ENCODE measurements at regions not wholly inside any gene's neighbourhood (a gene's known extent, or its start where the extent isn't known, plus 50 kb on each side); places are given as distances from the start of the nearest gene placed in this dataset.

GRCh38 chr10:78516756-78517155 is 483.1 kb downstream of the RPS24 start:
- no peak for DNase-seq
- Histone ChIP-seq H3K4me1 (ENCODE audit: control insufficient read depth in 1 of 2, insufficient read depth in 2 of 2, low read depth in 1 of 2, low read length in 1 of 2) (peaks cover 5 to 42% of the 10 kb centered on the region in 2 experiments; a peak in 3 of 4 replicates), H3K79me2 (ENCODE audit: insufficient read depth) (no peaks in the 10 kb centered on the region), H3K9me3 (no peaks in the 10 kb centered on the region), H2AFZ (ENCODE audit: low read depth) (no peak overlapping the region), H3K4me3 (ENCODE audit: low read depth in 2 of 2, low read length in 1 of 2) (no peak overlapping the region), H3K4me2 (no peak overlapping the region), H3F3A (replicated peaks; ENCODE audit: insufficient read depth) (no peaks in the 10 kb centered on the region), H3K9me2 (no peaks in the 10 kb centered on the region), H3K27me3 (ENCODE audit: insufficient read depth) (no peaks in the 10 kb centered on the region), H3K36me3 (replicated peaks in 1 of 2; ENCODE audit: control insufficient read depth in 1 of 2, insufficient read depth in 2 of 2, low read length in 1 of 2) (no peaks in the 10 kb centered on the region), H3K9ac (no peak overlapping the region), H4K20me1 (ENCODE audit: insufficient read depth) (no peaks in the 10 kb centered on the region), H3K27ac (ENCODE audit: low read depth in 2 of 2, low read length in 1 of 2) (peak overlapping the region in 1 of 2 experiments; percentile 85; a peak in 1 of 4 replicates)
- ChIA-PET POLR2A (no interaction called here), CTCF (interaction anchor here (1.5 kb wide), 1 partner anchor 135 kb away, joined by 3 read pairs; no protein-coding TSS in a partner anchor)
- 83% methylated on average over 6 of the region's 8 CpGs for WGBS (ENCODE audit: low lambda C conversion rate)
- no peak for TF ChIP-seq USF2 (IDR thresholded peaks at IDR 0.05; ENCODE audit: borderline replicate concordance, low read depth, low read length)
- TF ChIP-seq EZH2phosphoT487 (IDR thresholded peaks at IDR 0.05; ENCODE audit: borderline replicate concordance, low read depth): no peak
- TF ChIP-seq NRF1 (IDR thresholded peaks at IDR 0.05; ENCODE audit: low read depth, low read length): no peak
- TF ChIP-seq MXI1 (IDR thresholded peaks at IDR 0.05; ENCODE audit: low read depth, low read length): no peak
- TF ChIP-seq GABPA (IDR thresholded peaks at IDR 0.05; ENCODE audit: low read depth): no peak
- no peak for TF ChIP-seq MEF2A (IDR thresholded peaks at IDR 0.05; ENCODE audit: borderline replicate concordance, low read depth)
- no peak for TF ChIP-seq JUND (IDR thresholded peaks at IDR 0.05)
- no peak for TF ChIP-seq CHD2 (IDR thresholded peaks at IDR 0.05; ENCODE audit: low read length, partially characterized antibody)
- TF ChIP-seq SMC3 (IDR thresholded peaks at IDR 0.05; ENCODE audit: low read depth, low read length): no peak
- no peak for TF ChIP-seq IRF3 (IDR thresholded peaks at IDR 0.05; ENCODE audit: low read depth, low read length)
- TF ChIP-seq TEAD4 (IDR thresholded peaks at IDR 0.05; ENCODE audit: borderline replicate concordance, insufficient read depth): no peak

- Histone ChIP-seq H3K27me3 (ENCODE audit: insufficient read depth) (no peaks in the 10 kb centered on the region), H3K27ac (ENCODE audit: low read depth in 2 of 2, low read length in 1 of 2) (no peak overlapping the region; a peak in 1 of 4 replicates), H2AFZ (ENCODE audit: low read depth) (no peak overlapping the region), H3K79me2 (ENCODE audit: insufficient read depth) (no peaks in the 10 kb centered on the region), H4K20me1 (ENCODE audit: insufficient read depth) (no peaks in the 10 kb centered on the region), H3K9me2 (no peaks in the 10 kb centered on the region), H3F3A (replicated peaks; ENCODE audit: insufficient read depth) (no peaks in the 10 kb centered on the region), H3K9ac (no peak overlapping the region), H3K4me2 (no peak overlapping the region), H3K4me3 (ENCODE audit: low read depth in 2 of 2, low read length in 1 of 2) (no peak overlapping the region), H3K9me3 (no peaks in the 10 kb centered on the region), H3K4me1 (ENCODE audit: control insufficient read depth in 1 of 2, insufficient read depth in 2 of 2, low read depth in 1 of 2, low read length in 1 of 2) (peaks cover 5 to 38% of the 10 kb centered on the region in 2 experiments; a peak in 3 of 4 replicates), H3K36me3 (replicated peaks in 1 of 2; ENCODE audit: control insufficient read depth in 1 of 2, insufficient read depth in 2 of 2, low read length in 1 of 2) (no peaks in the 10 kb centered on the region)
- TF ChIP-seq SMC3 (IDR thresholded peaks at IDR 0.05; ENCODE audit: low read depth, low read length) (no peak), MXI1 (IDR thresholded peaks at IDR 0.05; ENCODE audit: low read depth, low read length) (no peak), RCOR1 (IDR thresholded peaks at IDR 0.05; ENCODE audit: low read length) (no peak), TAF1 (IDR thresholded peaks at IDR 0.05; ENCODE audit: borderline replicate concordance, low read depth, low read length) (no peak), IRF3 (IDR thresholded peaks at IDR 0.05; ENCODE audit: low read depth, low read length) (no peak), EP300 (IDR thresholded peaks at IDR 0.05; ENCODE audit: borderline replicate concordance in 1 of 2, low read depth in 1 of 2, low read length in 1 of 2) (no peak), MAX (IDR thresholded peaks at IDR 0.05; ENCODE audit: low read depth) (no peak), YY1 (IDR thresholded peaks at IDR 0.05; ENCODE audit: low read depth) (no peak), GATA2 (CRISPR knock-in tag; IDR thresholded peaks at IDR 0.05) (no peak), ELF1 (IDR thresholded peaks at IDR 0.05) (no peak), RXRA (IDR thresholded peaks at IDR 0.05; ENCODE audit: borderline replicate concordance, low read depth) (no peak), RAD21 (IDR thresholded peaks at IDR 0.05; ENCODE audit: low read length) (no peak), JUND (IDR thresholded peaks at IDR 0.05) (no peak), CTCF (IDR thresholded peaks at IDR 0.05) (no peak), TCF12 (IDR thresholded peaks at IDR 0.05) (no peak), NFIC (IDR thresholded peaks at IDR 0.05; ENCODE audit: borderline replicate concordance) (no peak)
- ChIA-PET POLR2A (no interaction called here), CTCF (interaction anchor here (0.7 kb wide), 1 partner anchor 81 kb away, joined by 3 read pairs; no protein-coding TSS in a partner anchor)
- no peak for DNase-seq
- WGBS (ENCODE audit: low lambda C conversion rate): 91% methylated on average over 5 of the region's 5 CpGs
Observed at GRCh38 chr10:78518224-78518623, 484.6 kb downstream of the RPS24 start.
